Nephron (organoid): ENCODE measurements at regions not wholly inside any gene's neighbourhood (a gene's known extent, or its start where the extent isn't known, plus 50 kb on each side); places are given as distances from the start of the nearest gene placed in this dataset.

ENCODE experiments used
- H3K27ac Mint-ChIP-seq, 3 experiments: 2 replicates each; pipeline ENCODE4 v1.8.0; 2020; ENCODE audit warnings: mixed read lengths in 3 of 3, mild to moderate bottlenecking in 2 of 3, moderate library complexity in 1 of 3
- H3K27me3 Mint-ChIP-seq: 2 replicates; pipeline ENCODE4 v1.8.0; 2021; ENCODE audit warnings: low read depth, mild to moderate bottlenecking, moderate library complexity, mixed read lengths
- H3K36me3 Mint-ChIP-seq: 2 replicates; pipeline ENCODE4 v1.8.0; 2020; ENCODE audit warnings: low read depth, mixed read lengths
- H3K4me1 Mint-ChIP-seq: 2 replicates; pipeline ENCODE4 v1.8.0; 2020; ENCODE audit warnings: mixed read lengths
- H3K4me3 Mint-ChIP-seq, 3 experiments: 2 replicates each; pipeline ENCODE4 v1.8.0; 2020; ENCODE audit warnings: mild to moderate bottlenecking in 3 of 3, mixed read lengths in 3 of 3, moderate library complexity in 2 of 3
- H3K9me3 Mint-ChIP-seq: 2 replicates; pipeline ENCODE4 v1.8.0; 2020; ENCODE audit warnings: mixed read lengths
- CTCF ChIP-seq, 3 experiments: fragments of 200-600 bp; sonication (generic); IDR thresholded peaks; one replicate each; pipeline ENCODE4 v1.5.0; 2021; ENCODE audit warnings: antibody characterized with exemption in 3 of 3; ENCODE audit not compliant: unreplicated experiment in 3 of 3

DNA sequence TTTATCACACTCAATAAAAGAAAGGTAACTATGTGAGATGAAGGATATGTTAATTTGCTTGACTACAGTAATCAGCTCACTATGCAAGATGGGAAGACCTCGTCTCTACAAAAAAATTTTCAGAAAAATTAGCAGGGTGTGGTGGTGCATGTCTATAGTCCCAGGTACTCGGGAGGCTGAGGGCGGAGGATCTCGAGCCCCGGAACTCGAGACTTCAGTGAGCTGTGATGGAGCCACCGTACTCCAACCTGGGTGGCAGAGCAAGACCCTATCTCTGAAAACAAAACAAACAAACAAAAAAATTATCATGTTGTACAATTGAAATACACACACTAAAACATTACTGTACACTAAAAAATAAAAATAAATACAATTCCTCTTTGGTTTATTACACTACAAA lies 376.7 kb upstream of the KLHL1 start:
- no peak overlapping the region for H3K4me3 Mint-ChIP-seq
- no peak overlapping the region for H3K27ac Mint-ChIP-seq
- H3K27me3 Mint-ChIP-seq = no peaks in the 10 kb centered on the region
- H3K4me1 Mint-ChIP-seq = no peaks in the 10 kb centered on the region
- peaks cover 5% of the 10 kb centered on the region for H3K9me3 Mint-ChIP-seq
- H3K36me3 Mint-ChIP-seq = peaks cover 2% of the 10 kb centered on the region
- TF ChIP-seq CTCF (IDR thresholded peaks at IDR 0.05; ENCODE audit: unreplicated experiment in 3 of 3) = no peak

GRCh38 chr13:70483599-70484276 lies 375.5 kb upstream of the KLHL1 start:
- Mint-ChIP-seq H3K36me3 (no peaks in the 10 kb centered on the region), H3K4me3 (no peak overlapping the region), H3K27me3 (no peaks in the 10 kb centered on the region), H3K27ac (no peak overlapping the region), H3K9me3 (no peaks in the 10 kb centered on the region), H3K4me1 (no peaks in the 10 kb centered on the region)
- TF ChIP-seq CTCF (IDR thresholded peaks at IDR 0.05; ENCODE audit: unreplicated experiment in 3 of 3) = no peak

DNA sequence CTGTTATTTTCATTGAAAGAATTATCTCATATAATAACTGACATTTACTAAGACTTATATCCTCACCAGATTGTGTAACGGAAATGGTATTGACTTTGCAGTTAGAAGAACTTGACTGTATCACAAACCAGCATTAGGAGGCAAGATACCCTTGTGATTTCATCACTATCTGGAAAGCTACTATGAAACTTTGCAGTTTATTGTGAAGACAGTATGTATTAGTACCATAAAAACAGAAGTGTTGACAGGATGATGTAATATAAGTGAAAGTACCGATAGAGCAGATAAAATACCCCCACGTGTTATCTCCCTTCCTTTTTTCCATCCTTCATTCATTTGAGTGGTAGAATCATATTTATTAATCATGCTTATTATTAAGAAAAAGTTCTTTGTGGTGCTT lies 365.7 kb upstream of the KLHL1 start:
- no peak overlapping the region for H3K27ac Mint-ChIP-seq
- H3K4me3 Mint-ChIP-seq = no peak overlapping the region
- H3K9me3 Mint-ChIP-seq = no peaks in the 10 kb centered on the region
- H3K27me3 Mint-ChIP-seq = no peaks in the 10 kb centered on the region
- no peaks in the 10 kb centered on the region for H3K36me3 Mint-ChIP-seq
- no peak for TF ChIP-seq CTCF (IDR thresholded peaks at IDR 0.05; ENCODE audit: unreplicated experiment in 3 of 3)
- no peaks in the 10 kb centered on the region for H3K4me1 Mint-ChIP-seq

GRCh38 chr13:70469077-70469476 lies 360.8 kb upstream of the KLHL1 start:
- H3K4me1 Mint-ChIP-seq = no peaks in the 10 kb centered on the region
- no peaks in the 10 kb centered on the region for H3K36me3 Mint-ChIP-seq
- no peaks in the 10 kb centered on the region for H3K9me3 Mint-ChIP-seq
- H3K27me3 Mint-ChIP-seq = no peaks in the 10 kb centered on the region
- H3K4me3 Mint-ChIP-seq = no peak overlapping the region
- no peak for TF ChIP-seq CTCF (IDR thresholded peaks at IDR 0.05; ENCODE audit: unreplicated experiment in 3 of 3)
- no peak overlapping the region for H3K27ac Mint-ChIP-seq

- H3K36me3 Mint-ChIP-seq = no peaks in the 10 kb centered on the region
- no peak overlapping the region for H3K4me3 Mint-ChIP-seq
- no peaks in the 10 kb centered on the region for H3K4me1 Mint-ChIP-seq
- TF ChIP-seq CTCF (IDR thresholded peaks at IDR 0.05; ENCODE audit: unreplicated experiment in 3 of 3) = no peak
- no peak overlapping the region for H3K27ac Mint-ChIP-seq
- H3K27me3 Mint-ChIP-seq = no peaks in the 10 kb centered on the region
- peaks cover 19% of the 10 kb centered on the region for H3K9me3 Mint-ChIP-seq
Measured at GRCh38 chr13:70457474-70457873, 349.2 kb upstream of the KLHL1 start.

GRCh38 chr13:70448820-70449219 lies 340.6 kb upstream of the KLHL1 start:
- no peak overlapping the region for H3K27ac Mint-ChIP-seq
- no peaks in the 10 kb centered on the region for H3K9me3 Mint-ChIP-seq
- no peak overlapping the region for H3K4me3 Mint-ChIP-seq
- TF ChIP-seq CTCF (IDR thresholded peaks at IDR 0.05; ENCODE audit: unreplicated experiment in 3 of 3) = no peak
- H3K27me3 Mint-ChIP-seq = no peaks in the 10 kb centered on the region
- no peaks in the 10 kb centered on the region for H3K36me3 Mint-ChIP-seq
- no peaks in the 10 kb centered on the region for H3K4me1 Mint-ChIP-seq
